ENCODE measurements at regions not wholly inside any gene's neighbourhood (a gene's known extent, or its start where the extent isn't known, plus 50 kb on each side); places are given as distances from the start of the nearest gene placed in this dataset.

DNA sequence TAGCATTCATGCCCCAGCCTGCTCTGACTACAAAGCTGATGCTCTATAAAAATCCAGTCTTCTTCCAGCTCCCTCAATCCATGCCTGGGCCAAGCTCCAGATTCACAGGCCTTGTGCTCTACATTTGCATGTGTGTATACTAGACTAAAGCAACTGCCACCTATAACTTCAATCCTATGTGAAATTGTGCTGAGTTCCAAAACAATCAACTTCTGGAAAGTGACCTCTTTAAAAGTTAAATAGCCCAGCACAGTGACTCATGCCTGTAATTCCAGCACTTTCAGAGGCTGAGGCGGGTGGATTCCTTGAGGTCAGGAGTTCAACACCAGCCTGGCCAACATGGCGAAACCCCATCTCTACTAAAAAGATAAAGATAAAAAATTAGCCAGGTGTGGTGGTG, 114.3 kb upstream of the ZC3H12C start:
- DNase-seq = no peak

DNA sequence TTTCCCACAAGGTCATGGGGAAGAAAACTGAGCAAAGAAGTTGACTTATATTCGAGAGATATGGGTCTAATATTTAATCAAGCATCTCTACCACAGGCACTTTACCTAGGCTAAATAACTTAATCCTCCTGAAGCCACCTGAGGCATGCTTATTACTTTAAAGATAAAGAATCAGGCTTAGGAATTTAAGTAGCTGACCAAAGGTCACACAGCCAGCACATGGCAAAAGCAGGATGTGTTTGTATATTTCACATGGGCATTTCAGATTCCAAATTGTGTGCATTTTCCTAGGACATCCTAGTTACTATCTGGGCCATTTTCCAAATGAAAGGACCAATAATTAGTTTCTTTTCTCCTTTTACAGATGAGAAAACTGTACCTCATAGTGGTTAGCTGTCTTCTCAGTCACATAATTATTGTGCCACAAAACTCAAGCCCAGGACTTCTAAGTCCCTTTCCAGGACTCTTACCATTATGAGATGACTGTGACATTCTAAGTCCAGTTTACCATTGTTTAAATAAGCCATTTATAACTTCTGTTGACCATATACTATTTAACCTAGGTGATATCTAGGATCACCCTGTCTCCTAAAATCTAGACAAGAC, 112.1 kb upstream of the ZC3H12C start:
- no peak for DNase-seq

DNA sequence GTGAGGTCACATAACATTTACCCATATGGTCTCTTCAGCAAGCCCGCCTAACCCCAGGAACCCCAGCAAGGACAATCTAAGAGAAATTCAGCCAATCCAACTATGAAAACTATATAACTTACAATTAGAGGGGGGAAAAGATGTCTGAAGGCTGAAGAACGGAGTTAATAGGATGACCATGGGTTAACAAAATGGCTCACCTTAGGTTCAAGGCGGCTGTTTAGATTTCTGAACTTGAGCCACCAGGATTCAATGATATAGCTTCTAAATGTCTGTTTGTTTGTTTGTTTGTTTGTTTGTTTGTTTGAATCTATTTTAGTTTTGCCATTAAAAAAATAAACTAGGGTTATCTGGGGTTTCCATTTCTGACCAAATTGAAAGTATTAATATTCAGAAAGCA, 109.8 kb upstream of the ZC3H12C start:
- DNase-seq = no peak

- DNase-seq = no peak
These were observed 108.4 kb upstream of the ZC3H12C start for GRCh38 chr11:109984634-109985289.

DNA sequence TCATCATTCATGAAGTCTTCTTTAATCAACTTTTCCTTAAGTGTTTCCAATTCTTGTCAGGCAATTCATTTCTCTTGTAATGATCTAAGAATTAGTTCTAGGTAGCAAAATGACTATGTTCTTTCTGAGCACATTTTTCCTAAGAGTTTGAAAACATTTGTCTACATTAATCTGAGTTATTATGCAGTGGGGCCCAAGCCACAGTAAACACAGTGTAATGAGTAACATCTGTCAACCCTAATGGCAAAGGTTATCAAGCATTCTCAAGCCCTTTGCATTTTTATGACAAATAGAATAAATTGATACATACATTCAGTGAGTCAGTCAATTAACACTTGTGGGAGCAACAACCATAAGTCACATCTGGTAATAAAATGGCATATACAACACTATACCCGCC, 106.7 kb upstream of the ZC3H12C start:
- no peak for DNase-seq

DNA sequence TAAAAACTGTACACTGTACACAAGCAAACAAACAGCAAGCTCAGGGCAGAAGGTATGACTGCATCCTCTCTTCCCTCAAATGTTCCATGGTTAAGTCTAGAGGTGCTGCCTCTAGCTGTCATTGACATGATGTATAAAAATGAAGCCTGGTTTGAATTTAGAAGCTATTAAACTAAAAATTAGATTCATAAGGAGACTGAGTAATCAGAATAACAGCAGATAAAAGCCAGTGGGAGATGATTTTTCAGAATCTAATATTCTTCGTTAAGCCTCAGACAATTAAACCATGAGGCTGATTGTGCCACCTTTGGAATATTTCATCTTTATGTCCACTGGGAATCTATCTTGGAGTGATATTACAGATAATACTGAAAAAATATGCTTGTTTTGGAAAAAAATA, 101.4 kb upstream of the ZC3H12C start:
- no peak for DNase-seq

DNA sequence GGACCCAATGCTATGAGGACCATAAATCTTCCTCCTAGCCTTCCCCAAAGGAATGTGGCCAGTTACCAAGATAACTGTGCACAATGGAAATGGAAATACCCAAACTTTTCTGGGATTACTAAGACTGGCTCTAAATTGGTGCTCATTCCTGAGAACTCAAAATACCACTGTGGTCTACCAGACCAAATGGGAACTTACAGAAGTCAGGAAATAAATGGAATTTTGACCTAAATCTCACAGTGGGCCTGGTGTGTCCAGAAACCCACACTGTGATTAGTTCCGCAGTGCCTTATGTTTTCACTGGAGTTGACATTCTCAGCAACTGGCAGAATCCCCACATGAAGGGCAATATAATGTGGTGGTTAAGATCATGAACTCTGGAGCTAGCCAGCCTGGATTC, 99.4 kb upstream of the ZC3H12C start:
- no peak for DNase-seq

DNA sequence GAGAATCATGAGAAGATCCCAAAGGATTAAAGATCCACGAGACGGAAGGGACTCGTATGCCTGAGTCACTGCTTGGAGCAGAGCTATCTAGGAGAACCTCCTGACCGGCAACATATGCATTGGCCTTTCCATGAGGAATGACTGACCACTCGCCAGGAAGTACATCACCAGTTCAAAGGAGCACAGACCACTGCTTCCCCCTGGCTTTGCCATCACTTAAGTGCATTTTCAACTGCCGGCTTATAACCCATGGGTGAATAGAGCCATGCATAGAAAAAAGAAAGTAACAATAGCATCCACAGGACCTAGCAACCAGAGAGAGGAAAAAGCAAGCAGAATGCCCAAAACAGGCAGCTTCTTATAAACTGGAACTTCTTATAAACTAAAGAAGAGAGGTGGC, 98.3 kb upstream of the ZC3H12C start:
- no peak for DNase-seq

GRCh38 chr11:109996060-109996459, 97.1 kb upstream of the ZC3H12C start:
- DNase-seq = no peak

- no peak for DNase-seq
These were observed 94.3 kb upstream of the ZC3H12C start for GRCh38 chr11:109998921-109999320.

DNA sequence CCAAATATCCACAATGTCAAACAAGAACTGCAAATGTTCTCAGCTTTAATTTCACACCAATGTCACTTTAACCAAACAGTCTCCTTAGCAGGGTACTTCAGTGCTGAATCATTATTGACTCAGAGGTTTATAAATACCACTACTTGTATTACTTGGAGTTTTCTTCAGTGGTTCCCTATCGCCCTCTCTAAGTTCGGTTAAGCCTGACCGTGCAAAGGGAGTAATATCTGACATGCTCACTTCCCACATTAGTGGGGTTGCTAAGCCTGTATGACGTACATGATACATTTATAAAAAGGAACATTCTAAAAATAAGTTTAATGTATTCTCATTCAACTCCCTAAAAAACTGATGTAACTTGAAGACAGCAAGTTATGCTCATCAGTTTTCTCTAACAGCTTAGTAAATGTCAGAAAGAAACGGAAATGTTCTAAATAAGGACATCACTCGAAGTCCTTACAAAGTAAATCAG, 93.1 kb upstream of the ZC3H12C start:
- DNase-seq = no peak

GRCh38 chr11:110000850-110001249, 92.3 kb upstream of the ZC3H12C start:
- no peak for DNase-seq

- no peak for DNase-seq
These were observed 89.8 kb upstream of the ZC3H12C start for GRCh38 chr11:110003426-110003825.

- no peak for DNase-seq
These were observed 81.6 kb upstream of the ZC3H12C start for GRCh38 chr11:110011595-110011994.

DNA sequence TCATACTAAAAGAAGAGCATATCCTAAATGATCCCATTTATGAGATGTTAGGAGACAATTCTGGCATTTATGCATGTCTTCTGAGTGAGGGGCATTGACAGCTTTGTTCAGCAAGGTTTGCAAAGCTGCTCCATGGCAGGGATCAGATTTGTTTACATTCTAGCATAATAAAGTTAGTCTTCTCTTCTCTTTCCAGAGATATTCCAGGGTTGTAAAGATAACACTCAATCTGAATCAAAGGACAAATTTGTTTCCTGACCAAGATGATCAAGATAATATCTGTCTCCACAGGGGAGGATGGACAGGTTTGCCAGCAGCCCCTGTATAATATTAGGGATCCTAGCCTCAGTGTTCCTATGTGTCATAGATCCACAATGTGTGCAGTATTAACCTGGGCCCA, 77.5 kb upstream of the ZC3H12C start:
- no peak for DNase-seq

DNA sequence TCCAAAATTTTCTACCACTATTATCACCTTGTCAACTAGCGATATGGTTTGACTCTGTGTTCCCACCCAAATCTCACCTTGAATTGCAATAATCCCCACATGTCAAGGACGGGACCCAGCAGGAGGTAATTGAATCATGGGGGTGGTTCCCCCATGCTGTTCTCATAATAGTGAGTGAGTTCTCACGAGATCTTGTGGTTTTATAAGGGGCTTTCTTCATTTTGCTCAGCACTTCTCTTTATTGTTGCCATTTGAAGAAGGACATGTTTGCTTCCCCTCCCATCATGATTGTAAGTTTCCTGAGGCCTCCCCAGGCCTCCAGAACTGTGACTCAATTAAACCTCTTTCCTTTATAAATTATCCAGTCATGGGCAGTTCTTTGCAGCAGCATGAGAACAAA, 73.5 kb upstream of the ZC3H12C start:
- no peak for DNase-seq

GRCh38 chr11:110022548-110022947, 70.6 kb upstream of the ZC3H12C start:
- DNase-seq = no peak

GRCh38 chr11:110023711-110024110, 69.5 kb upstream of the ZC3H12C start:
- DNase-seq = no peak

DNA sequence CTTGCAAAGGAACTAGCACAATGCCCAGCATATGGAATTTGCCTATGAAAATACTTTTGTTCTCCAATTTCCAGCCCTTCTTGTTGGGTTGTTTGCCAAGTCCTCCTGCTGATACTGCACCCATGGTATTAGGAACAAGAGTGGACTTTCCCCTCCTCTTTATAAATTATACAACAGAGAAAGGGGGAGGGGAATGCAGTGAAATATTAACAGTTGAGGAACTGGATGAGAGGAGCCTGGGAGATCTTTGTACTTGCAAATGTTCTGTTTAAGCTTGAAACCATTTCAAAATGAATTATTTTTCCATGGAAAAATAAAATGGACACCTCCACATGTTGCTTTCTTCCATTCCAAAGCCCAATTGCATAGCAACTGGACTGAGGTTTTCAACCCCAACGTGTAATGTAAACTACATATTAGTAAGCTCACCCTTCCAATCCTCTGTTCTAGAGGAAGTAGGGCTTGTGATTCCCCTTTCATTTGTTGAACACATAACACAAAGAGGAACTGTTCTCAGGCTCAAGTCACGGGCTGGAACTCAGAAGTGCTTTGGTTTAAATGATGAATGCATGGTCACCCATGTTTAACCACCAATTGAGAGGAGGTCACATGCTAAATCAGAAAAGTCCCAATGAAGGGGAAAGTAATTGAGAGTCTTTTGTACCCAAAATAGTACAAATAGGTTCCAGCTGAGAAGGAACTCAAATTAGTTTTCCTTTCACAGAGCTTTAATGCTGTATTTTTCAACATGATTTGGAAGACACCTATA, 66.2 kb upstream of the ZC3H12C start:
- no peak for DNase-seq

DNA sequence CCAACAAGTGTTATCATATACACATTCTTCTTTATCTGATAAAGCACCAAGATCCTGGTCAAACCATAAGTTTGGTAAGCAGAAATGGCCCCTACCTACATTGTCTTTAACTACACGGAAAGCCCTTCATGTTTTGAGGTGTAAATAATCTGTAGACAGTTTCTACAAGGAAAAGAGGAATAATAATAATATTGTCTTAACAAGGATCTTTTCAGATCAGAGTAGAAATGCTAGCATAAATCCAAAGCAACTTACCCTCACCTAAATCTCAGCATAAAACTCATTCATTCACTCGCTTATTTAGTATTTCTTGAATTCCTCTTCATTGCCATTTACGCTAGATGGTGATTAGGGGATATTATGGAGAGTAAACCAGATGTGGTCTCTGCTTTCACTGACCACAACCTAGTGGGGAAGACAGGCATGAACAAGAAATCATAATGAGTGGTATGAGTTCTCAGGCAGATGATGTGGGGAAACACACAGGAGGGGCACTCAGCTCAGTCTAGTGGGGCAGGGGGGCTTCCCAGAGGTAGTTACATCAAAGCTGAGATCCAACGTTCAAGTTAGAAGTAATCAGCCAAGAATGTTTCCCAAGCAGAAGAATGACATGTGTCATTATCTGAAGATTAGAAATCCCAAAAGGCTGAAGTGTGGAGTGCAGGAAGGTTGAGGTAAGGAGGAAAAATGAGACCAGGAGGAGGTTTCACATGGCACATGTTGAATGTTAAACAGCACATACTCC, 65.4 kb upstream of the ZC3H12C start:
- no peak for DNase-seq

DNA sequence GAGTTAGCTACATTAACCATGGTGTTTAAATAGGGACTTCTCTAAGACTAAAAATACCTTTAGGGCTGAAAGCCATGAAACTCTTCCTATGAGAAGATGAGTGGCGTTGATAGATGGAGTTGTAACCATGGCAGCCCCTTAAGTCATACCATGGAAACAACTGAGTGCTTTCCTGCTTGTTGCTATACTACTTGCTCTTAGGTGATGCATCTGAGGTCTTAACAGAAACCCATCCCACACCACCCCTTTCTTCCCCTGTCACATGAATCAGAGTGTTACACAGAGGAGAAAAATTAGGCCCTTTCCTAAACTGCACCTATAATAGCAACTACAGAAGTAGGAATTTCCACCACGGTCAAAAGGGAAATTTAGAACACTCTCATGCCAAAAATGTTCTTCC, 64.3 kb upstream of the ZC3H12C start:
- DNase-seq = no peak

- DNase-seq = no peak
These were observed 63.5 kb upstream of the ZC3H12C start for GRCh38 chr11:110029714-110030113.

DNA sequence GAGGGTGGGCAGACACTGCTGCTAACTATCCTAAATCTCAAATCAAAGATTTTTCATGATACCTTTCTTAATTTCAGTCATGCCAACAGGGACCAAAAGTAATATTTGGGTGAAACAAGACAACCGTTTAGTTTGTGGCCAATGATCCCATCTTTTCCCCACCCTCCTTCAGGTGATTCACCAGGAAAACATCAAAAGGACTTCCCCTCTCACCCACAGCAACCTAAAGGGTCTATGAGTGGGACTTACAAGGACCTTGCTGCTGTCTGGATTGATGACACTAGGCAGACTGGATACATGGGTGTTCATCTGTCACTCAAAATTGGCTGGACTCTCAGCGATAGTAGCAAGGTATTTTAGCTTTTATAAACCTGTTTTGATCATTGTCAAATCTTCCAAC, 62.0 kb upstream of the ZC3H12C start:
- no peak for DNase-seq

GRCh38 chr11:110032259-110032658, 60.9 kb upstream of the ZC3H12C start:
- no peak for DNase-seq
